Stimulated activated CD4-positive, alpha-beta T cell treated with anti-CD3 and anti-CD28 coated beads, Interleukin-15, amount 100 ng/mL, for 48 hours (primary cell): ENCODE measurements at regions not wholly inside any gene's neighbourhood (a gene's known extent, or its start where the extent isn't known, plus 50 kb on each side); places are given as distances from the start of the nearest gene placed in this dataset.
"Not testable (repeated sequence)": the region's sequence is repeated elsewhere in the genome, so short reads cannot be mapped to it uniquely, and the experiment has no call there.

Experiments
- DNase-seq, 2 donors: peaks; one replicate each; pipeline ENCODE4 v3.0.0-alpha.2; 2020; ENCODE audit warnings: low read depth in 2 of 2

GRCh38 chr5:52605317-52606313, 182.1 kb upstream of the ITGA1 start:
- DNase-seq, result no peak

- DNase-seq, result no peak
These were observed 180.4 kb upstream of the ITGA1 start for GRCh38 chr5:52607227-52607824.

GRCh38 chr5:52620315-52620714, 167.4 kb upstream of the ITGA1 start:
- DNase-seq, result no peak

- no peak for DNase-seq
These were observed 164.4 kb upstream of the ITGA1 start for GRCh38 chr5:52623291-52623690.

GRCh38 chr5:52624291-52624690, 163.4 kb upstream of the ITGA1 start:
- DNase-seq, result no peak

GRCh38 chr5:52626312-52626711, 161.4 kb upstream of the ITGA1 start:
- DNase-seq, result no peak

- DNase-seq, result no peak
These were observed 160.0 kb upstream of the ITGA1 start for GRCh38 chr5:52627740-52628139.

- DNase-seq, result no peak
These were observed 155.4 kb upstream of the ITGA1 start for GRCh38 chr5:52632281-52632680.

- not testable (repeated sequence) for DNase-seq
These were observed 153.5 kb upstream of the ITGA1 start for GRCh38 chr5:52634171-52634570.

GRCh38 chr5:52638732-52639131, 149.0 kb upstream of the ITGA1 start:
- DNase-seq, result no peak

- no peak for DNase-seq
These were observed 139.0 kb upstream of the ITGA1 start for GRCh38 chr5:52648726-52649125.

- DNase-seq, result no peak
These were observed 132.6 kb upstream of the ITGA1 start for GRCh38 chr5:52655163-52655562.

GRCh38 chr5:52656569-52657246, 131.0 kb upstream of the ITGA1 start:
- no peak for DNase-seq

GRCh38 chr5:52657247-52657645, 130.5 kb upstream of the ITGA1 start:
- DNase-seq, result no peak

- DNase-seq, result no peak
These were observed 129.5 kb upstream of the ITGA1 start for GRCh38 chr5:52658246-52658645.

GRCh38 chr5:52660621-52661020, 127.1 kb upstream of the ITGA1 start:
- no peak for DNase-seq

- no peak for DNase-seq
These were observed 125.7 kb upstream of the ITGA1 start for GRCh38 chr5:52661903-52662595.

GRCh38 chr5:52665559-52665958, 122.2 kb upstream of the ITGA1 start:
- no peak for DNase-seq

GRCh38 chr5:52668139-52668538, 119.6 kb upstream of the ITGA1 start:
- no peak for DNase-seq

GRCh38 chr5:52668544-52669185, 119.1 kb upstream of the ITGA1 start:
- DNase-seq, result no peak

- DNase-seq, result no peak
These were observed 115.3 kb upstream of the ITGA1 start for GRCh38 chr5:52672459-52672858.
